CD14-positive monocyte (primary cell): ENCODE measurements at regions not wholly inside any gene's neighbourhood (a gene's known extent, or its start where the extent isn't known, plus 50 kb on each side); places are given as distances from the start of the nearest gene placed in this dataset.

Source experiments
- DNase-seq, 3 donors: peaks; one replicate each; pipeline ENCODE4 v3.0.0-alpha.2; 2011 to 2022
- H2AFZ ChIP-seq: 2 replicates; pipeline ENCODE4 v1.6.0; 2012; ENCODE audit warnings: mild to moderate bottlenecking, low read depth, low read length, inconsistent platforms; ENCODE audit not compliant: insufficient read depth, poor library complexity, severe bottlenecking
- H3K27ac ChIP-seq, 2 donors: 1 replicate in 1 of 2; 2 replicates in 1 of 2; pipeline ENCODE4 v1.5.1; 2012 to 2013; ENCODE audit warnings: low read length in 2 of 2, control low read depth in 1 of 2, inconsistent platforms in 1 of 2, low read depth in 1 of 2, mild to moderate bottlenecking in 1 of 2
- H3K27me3 ChIP-seq, 2 donors: one replicate each; pipeline versions ENCODE4 v1.6.0 to v1.6.1; 2011 to 2013; ENCODE audit warnings: low read length in 2 of 2; ENCODE audit not compliant: control insufficient read depth in 2 of 2, insufficient read depth in 2 of 2
- H3K36me3 ChIP-seq, 2 donors: replicated peaks in 1 of 2; 1 replicate in 1 of 2; 2 replicates in 1 of 2; pipeline versions ENCODE4 v1.5.1 to v1.6.1; 2012 to 2013; ENCODE audit warnings: low read length in 2 of 2, control low read depth in 1 of 2, inconsistent platforms in 1 of 2, mild to moderate bottlenecking in 1 of 2; ENCODE audit not compliant: insufficient read depth in 2 of 2, control insufficient read depth in 1 of 2
- H3K4me1 ChIP-seq, 2 donors: 1 replicate in 1 of 2; 2 replicates in 1 of 2; pipeline versions ENCODE4 v1.5.1 to v1.6.1; 2012 to 2013; ENCODE audit warnings: low read length in 2 of 2, control low read depth in 1 of 2, inconsistent platforms in 1 of 2, mild to moderate bottlenecking in 1 of 2, moderate library complexity in 1 of 2; ENCODE audit not compliant: insufficient read depth in 2 of 2, control insufficient read depth in 1 of 2
- H3K4me2 ChIP-seq: replicated peaks from 2 replicates; pipeline ENCODE3; 2012; ENCODE audit warnings: low read length, moderate library complexity, mild to moderate bottlenecking; ENCODE audit not compliant: poor library complexity, severe bottlenecking; ENCODE audit errors: extremely low read depth
- H3K4me3 ChIP-seq, 3 experiments: fragments of 200-600 bp in 1 of 3; sonication (generic) in 1 of 3; replicated peaks in 1 of 3; 1 replicate in 2 of 3; 2 replicates in 1 of 3; pipeline ENCODE4 v1.5.1; 2011 to 2013; ENCODE audit warnings: low read length in 3 of 3, mild to moderate bottlenecking in 3 of 3, control low read depth in 2 of 3, low read depth in 2 of 3, inconsistent platforms in 1 of 3, moderate library complexity in 1 of 3
- H3K79me2 ChIP-seq: 2 replicates; pipeline ENCODE4 v1.6.0; 2012; ENCODE audit warnings: mild to moderate bottlenecking, control low read depth, inconsistent platforms, low read length, moderate library complexity; ENCODE audit not compliant: insufficient read depth
- H3K9ac ChIP-seq: 2 replicates; pipeline ENCODE4 v1.6.0; 2017; ENCODE audit warnings: low read length, mild to moderate bottlenecking; ENCODE audit not compliant: insufficient read depth, poor library complexity, severe bottlenecking
- H3K9me3 ChIP-seq, 2 donors: replicated peaks in 1 of 2; 1 replicate in 1 of 2; 2 replicates in 1 of 2; pipeline versions ENCODE4 v1.5.1 to v1.6.1; 2012 to 2013; ENCODE audit warnings: low read length in 2 of 2, control low read depth in 1 of 2; ENCODE audit not compliant: control insufficient read depth in 1 of 2, insufficient read depth in 1 of 2
- H4K20me1 ChIP-seq: 2 replicates; pipeline ENCODE4 v1.6.0; 2012; ENCODE audit warnings: mild to moderate bottlenecking, low read length, control low read depth, moderate library complexity; ENCODE audit not compliant: insufficient read depth
- H3K27ac Mint-ChIP-seq, 7 donors: one replicate each; pipeline ENCODE4 v1.8.0; 2020; ENCODE audit warnings: mild to moderate bottlenecking in 7 of 7, mixed read lengths in 7 of 7, moderate library complexity in 6 of 7, inconsistent platforms in 2 of 7
- H3K27me3 Mint-ChIP-seq, 3 donors: one replicate each; pipeline ENCODE4 v1.8.0; 2021 to 2022; ENCODE audit warnings: low read depth in 3 of 3, mild to moderate bottlenecking in 3 of 3, mixed read lengths in 3 of 3, moderate library complexity in 3 of 3, inconsistent platforms in 1 of 3
- H3K36me3 Mint-ChIP-seq, 2 donors: one replicate each; pipeline ENCODE4 v1.8.0; 2020; ENCODE audit warnings: mixed read lengths in 2 of 2, inconsistent platforms in 1 of 2, mild to moderate bottlenecking in 1 of 2
- H3K4me1 Mint-ChIP-seq: one replicate; pipeline ENCODE4 v1.8.0; 2020; ENCODE audit warnings: mild to moderate bottlenecking, mixed read lengths
- H3K4me3 Mint-ChIP-seq, 2 donors: one replicate each; pipeline ENCODE4 v1.8.0; 2020; ENCODE audit warnings: mild to moderate bottlenecking in 2 of 2, mixed read lengths in 2 of 2, moderate library complexity in 1 of 2
- H3K9me3 Mint-ChIP-seq, 7 donors: one replicate each; pipeline ENCODE4 v1.8.0; 2020 to 2022; ENCODE audit warnings: mixed read lengths in 7 of 7, mild to moderate bottlenecking in 6 of 7, moderate library complexity in 6 of 7, inconsistent platforms in 2 of 7
- WGBS: methylation state at CpG from one replicate; pipeline ENCODE4 v1.1.5; 2013; ENCODE audit warnings: missing lambda C conversion rate; ENCODE audit not compliant: insufficient coverage; 5-methylcytosine and 5-hydroxymethylcytosine counted together
- intact Hi-C, 2 donors: fragments of 100-400 bp; cut with micrococcal nuclease; formaldehyde crosslinking; loops; one replicate each; pipeline versions ENCODE4 v1.15.0 to v1.15.1; 2023
- TF ChIP-seq, protein P1 (sequence below): fragments of 200-600 bp; IDR thresholded peaks from one replicate; pipeline ENCODE4 v1.8.0; 2022; ENCODE audit warnings: antibody characterized with exemption, mild to moderate bottlenecking

DNA sequence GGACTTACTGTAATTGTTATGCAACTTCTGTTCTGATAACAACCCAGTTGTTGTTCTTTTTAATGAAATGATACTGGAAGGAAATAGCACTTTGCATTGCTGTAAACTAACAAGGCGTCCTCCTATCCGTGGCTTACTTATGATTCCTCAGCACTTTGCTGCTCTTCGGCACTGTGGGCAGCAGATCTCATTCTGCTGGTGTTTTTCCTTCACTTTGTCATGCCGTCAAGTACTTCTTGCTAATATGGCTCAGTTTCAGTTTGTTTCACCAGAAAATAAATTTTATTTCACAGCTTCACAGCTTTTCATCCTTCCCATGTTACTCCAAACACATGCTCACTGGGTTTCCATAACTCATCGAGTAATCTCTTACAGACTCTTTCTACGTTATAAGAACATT lies 289.3 kb downstream of the MEIS1 start:
- Mint-ChIP-seq H3K36me3 (no peaks in the 10 kb centered on the region), H3K27ac (no peak overlapping the region), H3K4me3 (no peak overlapping the region), H3K4me1 (no peaks in the 10 kb centered on the region), H3K27me3 (no peaks in the 10 kb centered on the region), H3K9me3 (peaks cover 0 to 9% (median 3%) of the 10 kb centered on the region in 7 donors)
- no peak overlapping the region for H3K9ac ChIP-seq
- no peaks in the 10 kb centered on the region for H3K79me2 ChIP-seq
- H3K4me2 ChIP-seq: no peak overlapping the region
- H3K27me3 ChIP-seq: no peaks in the 10 kb centered on the region
- intact Hi-C loops: no loop called here
- no peaks in the 10 kb centered on the region for H3K36me3 ChIP-seq
- H3K4me3 ChIP-seq: no peak overlapping the region
- DNase-seq: no peak
- H3K9me3 ChIP-seq: no peaks in the 10 kb centered on the region
- TF ChIP-seq, protein P1, sequence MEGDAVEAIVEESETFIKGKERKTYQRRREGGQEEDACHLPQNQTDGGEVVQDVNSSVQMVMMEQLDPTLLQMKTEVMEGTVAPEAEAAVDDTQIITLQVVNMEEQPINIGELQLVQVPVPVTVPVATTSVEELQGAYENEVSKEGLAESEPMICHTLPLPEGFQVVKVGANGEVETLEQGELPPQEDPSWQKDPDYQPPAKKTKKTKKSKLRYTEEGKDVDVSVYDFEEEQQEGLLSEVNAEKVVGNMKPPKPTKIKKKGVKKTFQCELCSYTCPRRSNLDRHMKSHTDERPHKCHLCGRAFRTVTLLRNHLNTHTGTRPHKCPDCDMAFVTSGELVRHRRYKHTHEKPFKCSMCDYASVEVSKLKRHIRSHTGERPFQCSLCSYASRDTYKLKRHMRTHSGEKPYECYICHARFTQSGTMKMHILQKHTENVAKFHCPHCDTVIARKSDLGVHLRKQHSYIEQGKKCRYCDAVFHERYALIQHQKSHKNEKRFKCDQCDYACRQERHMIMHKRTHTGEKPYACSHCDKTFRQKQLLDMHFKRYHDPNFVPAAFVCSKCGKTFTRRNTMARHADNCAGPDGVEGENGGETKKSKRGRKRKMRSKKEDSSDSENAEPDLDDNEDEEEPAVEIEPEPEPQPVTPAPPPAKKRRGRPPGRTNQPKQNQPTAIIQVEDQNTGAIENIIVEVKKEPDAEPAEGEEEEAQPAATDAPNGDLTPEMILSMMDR: no peak
- H3K27ac ChIP-seq: no peak overlapping the region
- H4K20me1 ChIP-seq: no peaks in the 10 kb centered on the region
- WGBS: 93% methylated on average over 4 of the region's 6 CpGs
- H3K4me1 ChIP-seq: no peaks in the 10 kb centered on the region
- H2AFZ ChIP-seq: no peak overlapping the region

DNA sequence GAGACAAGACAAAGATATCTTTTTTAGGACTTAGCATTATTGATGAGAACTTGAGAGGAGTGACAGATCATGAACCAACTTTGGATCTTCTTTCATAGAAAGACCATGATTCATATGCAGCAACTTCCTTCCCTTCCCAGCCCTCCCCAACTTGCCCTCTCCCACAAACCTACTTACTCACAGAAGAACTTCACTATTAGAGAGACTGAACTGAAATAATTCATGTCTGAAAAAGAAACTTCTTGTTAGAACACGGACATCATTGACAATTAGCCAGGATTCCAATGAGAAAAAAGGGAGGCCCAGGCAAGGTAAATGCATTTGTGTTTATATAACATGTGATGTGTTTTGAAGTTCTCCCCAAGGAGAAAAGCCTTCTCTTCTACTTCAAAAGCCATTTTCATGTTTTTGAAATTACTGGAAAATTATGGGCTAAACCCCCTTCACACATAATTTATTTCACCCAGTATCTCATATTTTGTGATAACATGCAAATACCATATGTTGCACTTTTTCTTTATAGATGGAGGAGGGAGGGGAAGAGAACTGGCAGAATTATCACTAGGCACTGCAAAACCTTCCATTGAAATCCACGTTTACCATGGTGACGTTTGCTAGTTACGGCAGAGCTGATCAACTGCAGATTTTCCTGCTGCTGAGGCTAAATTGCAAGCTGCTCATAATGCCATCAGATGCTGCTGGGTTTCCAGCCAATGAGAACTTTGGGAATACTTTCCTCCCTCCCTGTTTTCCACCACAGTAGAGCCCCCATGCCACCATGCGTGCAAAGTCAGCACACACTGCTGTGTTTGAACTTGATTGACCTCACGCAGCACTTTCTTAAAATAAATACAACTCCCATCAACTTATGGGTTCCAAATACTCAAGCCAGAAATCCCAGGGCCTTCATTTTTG lies 294.7 kb downstream of the MEIS1 start:
- Mint-ChIP-seq H3K4me1 (no peaks in the 10 kb centered on the region), H3K4me3 (no peak overlapping the region), H3K36me3 (no peaks in the 10 kb centered on the region), H3K9me3 (peaks cover 0 to 9% (median 1%) of the 10 kb centered on the region in 7 donors), H3K27me3 (no peaks in the 10 kb centered on the region), H3K27ac (no peak overlapping the region)
- TF ChIP-seq, protein P1: no peak
- H3K27me3 ChIP-seq: no peaks in the 10 kb centered on the region
- H3K4me3 ChIP-seq: no peak overlapping the region
- no peak for DNase-seq
- H3K4me2 ChIP-seq: no peak overlapping the region
- H3K4me1 ChIP-seq: no peaks in the 10 kb centered on the region
- no peaks in the 10 kb centered on the region for H3K36me3 ChIP-seq
- H3K9me3 ChIP-seq: no peaks in the 10 kb centered on the region
- intact Hi-C loops: no loop called here
- WGBS: 94% methylated on average over 5 of the region's 6 CpGs
- H3K27ac ChIP-seq: no peak overlapping the region
- no peaks in the 10 kb centered on the region for H4K20me1 ChIP-seq
- H2AFZ ChIP-seq: no peak overlapping the region
- no peaks in the 10 kb centered on the region for H3K79me2 ChIP-seq
- H3K9ac ChIP-seq: no peak overlapping the region
